ENCODE measurements at regions not wholly inside any gene's neighbourhood (a gene's known extent, or its start where the extent isn't known, plus 50 kb on each side); places are given as distances from the start of the nearest gene placed in this dataset.

GRCh38 chr2:5465859-5466258 lies 226.3 kb upstream of the SOX11 start:
- no peak overlapping the region for H3K27ac Mint-ChIP-seq
- DNase-seq, result no peak
- intact Hi-C loops (cut with micrococcal nuclease), result no loop called here
- CTCF ChIA-PET, result no interaction called here
- no peaks in the 10 kb centered on the region for H3K36me3 Mint-ChIP-seq
- H3K9me3 Mint-ChIP-seq, result no peaks in the 10 kb centered on the region
- no peaks in the 10 kb centered on the region for H3K27me3 Mint-ChIP-seq
- no peak overlapping the region for H3K4me3 Mint-ChIP-seq
- POLR2A ChIA-PET, result no interaction called here
- no peaks in the 10 kb centered on the region for H3K4me1 Mint-ChIP-seq (ENCODE audit: low read depth)

DNA sequence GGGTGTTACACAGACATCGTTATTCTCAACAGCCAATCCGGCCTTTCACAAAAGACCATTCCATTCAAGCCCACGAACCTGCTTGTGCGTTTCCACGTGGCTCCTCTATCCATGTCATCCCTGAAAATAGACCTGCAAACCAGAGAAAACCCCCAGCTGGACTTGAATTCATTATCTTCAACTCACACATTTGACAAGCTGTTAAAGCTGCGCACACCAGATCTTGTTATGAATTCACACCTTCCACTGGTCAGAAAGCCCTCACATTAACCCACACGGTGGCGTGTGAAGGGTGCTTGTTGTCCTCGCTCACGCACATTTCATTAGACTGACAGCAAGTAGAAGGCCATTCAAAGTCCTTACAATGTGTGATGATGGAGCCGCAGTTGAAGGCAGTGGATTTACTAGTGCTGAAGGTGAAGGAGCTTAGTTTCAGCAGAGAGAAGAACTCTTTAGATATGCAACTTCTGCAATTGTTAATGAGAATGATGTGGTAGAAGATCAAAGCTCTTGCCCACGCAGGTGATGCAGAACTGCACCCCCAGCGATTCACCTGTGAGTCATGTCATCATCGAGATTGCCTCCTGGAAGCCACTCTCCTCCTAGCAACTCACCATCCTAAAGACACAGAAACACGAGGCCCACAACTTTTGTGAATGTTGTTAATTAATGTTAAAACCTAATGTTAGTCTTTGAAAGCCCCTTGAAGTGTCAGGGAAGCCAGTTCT lies 224.8 kb upstream of the SOX11 start:
- ChIA-PET POLR2A (no interaction called here), CTCF (no interaction called here)
- no peaks in the 10 kb centered on the region for H3K36me3 Mint-ChIP-seq
- intact Hi-C loops (cut with micrococcal nuclease), result no loop called here
- no peak overlapping the region for H3K27ac Mint-ChIP-seq
- H3K9me3 Mint-ChIP-seq, result no peaks in the 10 kb centered on the region
- H3K27me3 Mint-ChIP-seq, result no peaks in the 10 kb centered on the region
- H3K4me1 Mint-ChIP-seq (ENCODE audit: low read depth), result no peaks in the 10 kb centered on the region
- H3K4me3 Mint-ChIP-seq, result no peak overlapping the region
- DNase-seq, result peak; percentile 12

GRCh38 chr2:5472673-5473072 lies 219.5 kb upstream of the SOX11 start:
- H3K27me3 Mint-ChIP-seq, result no peaks in the 10 kb centered on the region
- DNase-seq, result no peak
- no peaks in the 10 kb centered on the region for H3K9me3 Mint-ChIP-seq
- ChIA-PET CTCF (no interaction called here), POLR2A (no interaction called here)
- H3K36me3 Mint-ChIP-seq, result no peaks in the 10 kb centered on the region
- intact Hi-C loops (cut with micrococcal nuclease), result no loop called here
- H3K4me1 Mint-ChIP-seq (ENCODE audit: low read depth), result no peaks in the 10 kb centered on the region
- no peak overlapping the region for H3K27ac Mint-ChIP-seq
- H3K4me3 Mint-ChIP-seq, result no peak overlapping the region

DNA sequence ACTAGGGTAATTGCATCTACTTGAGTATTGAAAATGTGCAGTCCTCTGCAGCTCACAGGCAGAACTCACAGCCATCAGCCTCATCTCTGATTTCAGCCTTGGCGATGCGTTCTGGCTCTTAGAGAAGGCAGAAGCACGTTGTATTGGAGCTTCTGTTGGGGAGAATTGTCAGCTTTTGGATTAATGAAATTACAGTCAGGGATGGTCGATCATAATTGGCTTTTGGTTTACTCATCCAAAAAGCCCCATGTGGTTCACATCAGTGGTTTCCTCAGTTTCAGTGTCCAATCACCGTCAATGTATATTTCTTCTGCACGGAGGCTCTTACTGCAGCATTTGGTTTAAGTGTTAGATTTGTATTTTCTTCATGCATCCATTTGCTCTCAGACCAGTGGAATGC lies 218.5 kb upstream of the SOX11 start:
- Mint-ChIP-seq H3K9me3 (no peaks in the 10 kb centered on the region), H3K36me3 (no peaks in the 10 kb centered on the region), H3K27me3 (no peaks in the 10 kb centered on the region), H3K4me1 (ENCODE audit: low read depth) (no peaks in the 10 kb centered on the region), H3K4me3 (no peak overlapping the region), H3K27ac (no peak overlapping the region)
- ChIA-PET CTCF (no interaction called here), POLR2A (interaction anchor here (0.6 kb wide), 1 partner anchor 82 kb away, joined by 3 read pairs; no protein-coding TSS in a partner anchor)
- no peak for DNase-seq
- intact Hi-C loops (cut with micrococcal nuclease), result no loop called here

- CTCF ChIA-PET, result no interaction called here
- no peak overlapping the region for H3K4me3 Mint-ChIP-seq
- H3K36me3 Mint-ChIP-seq, result no peaks in the 10 kb centered on the region
- no peak for DNase-seq
- intact Hi-C loops (cut with micrococcal nuclease), result no loop called here
- POLR2A ChIA-PET, result no interaction called here
- no peak overlapping the region for H3K27ac Mint-ChIP-seq
- H3K9me3 Mint-ChIP-seq, result no peaks in the 10 kb centered on the region
- H3K27me3 Mint-ChIP-seq, result no peaks in the 10 kb centered on the region
- no peaks in the 10 kb centered on the region for H3K4me1 Mint-ChIP-seq (ENCODE audit: low read depth)
These were observed 217.5 kb upstream of the SOX11 start for GRCh38 chr2:5474716-5475115.

GRCh38 chr2:5479265-5479928 lies 212.8 kb upstream of the SOX11 start:
- Mint-ChIP-seq H3K4me1 (ENCODE audit: low read depth) (no peaks in the 10 kb centered on the region), H3K27me3 (peaks cover 2% of the 10 kb centered on the region), H3K9me3 (no peaks in the 10 kb centered on the region), H3K36me3 (no peaks in the 10 kb centered on the region), H3K27ac (no peak overlapping the region), H3K4me3 (no peak overlapping the region)
- CTCF ChIA-PET, result no interaction called here
- POLR2A ChIA-PET, result no interaction called here
- intact Hi-C loops (cut with micrococcal nuclease), result no loop called here
- no peak for DNase-seq

GRCh38 chr2:5482929-5483331 lies 209.3 kb upstream of the SOX11 start:
- Mint-ChIP-seq H3K27ac (no peak overlapping the region), H3K36me3 (no peaks in the 10 kb centered on the region), H3K9me3 (no peaks in the 10 kb centered on the region), H3K27me3 (peaks cover 2% of the 10 kb centered on the region), H3K4me1 (ENCODE audit: low read depth) (no peaks in the 10 kb centered on the region), H3K4me3 (no peak overlapping the region)
- intact Hi-C loops (cut with micrococcal nuclease), result no loop called here
- POLR2A ChIA-PET, result no interaction called here
- CTCF ChIA-PET, result no interaction called here
- DNase-seq, result no peak

- no peak for DNase-seq
- POLR2A ChIA-PET, result no interaction called here
- H3K9me3 Mint-ChIP-seq, result no peaks in the 10 kb centered on the region
- no peak overlapping the region for H3K27ac Mint-ChIP-seq
- no peaks in the 10 kb centered on the region for H3K36me3 Mint-ChIP-seq
- H3K4me3 Mint-ChIP-seq, result no peak overlapping the region
- intact Hi-C loops (cut with micrococcal nuclease), result no loop called here
- peaks cover 2% of the 10 kb centered on the region for H3K27me3 Mint-ChIP-seq
- no peaks in the 10 kb centered on the region for H3K4me1 Mint-ChIP-seq (ENCODE audit: low read depth)
- CTCF ChIA-PET, result no interaction called here
These were observed 207.3 kb upstream of the SOX11 start for GRCh38 chr2:5484868-5485267.

DNA sequence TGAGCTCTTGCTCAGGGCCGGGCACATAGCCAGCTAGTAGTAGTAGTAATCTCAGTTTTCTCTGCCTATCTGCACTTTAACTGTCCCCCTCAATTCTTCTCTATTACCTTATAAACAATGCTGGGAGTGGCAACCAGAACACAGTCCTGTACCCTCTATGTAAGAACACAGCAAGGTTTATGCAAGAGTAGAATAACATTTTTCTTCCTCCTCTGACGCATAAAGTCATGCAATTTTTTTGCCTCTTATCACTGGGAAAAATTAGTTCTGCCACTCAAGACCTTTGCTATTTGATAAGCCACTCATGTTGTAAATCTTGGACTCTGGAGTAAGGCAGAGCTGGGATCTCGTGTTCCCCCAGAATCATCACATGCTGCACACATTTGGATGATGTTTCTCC lies 200.7 kb upstream of the SOX11 start:
- Mint-ChIP-seq H3K27me3 (no peaks in the 10 kb centered on the region), H3K36me3 (no peaks in the 10 kb centered on the region), H3K4me3 (no peak overlapping the region), H3K9me3 (peaks cover 2% of the 10 kb centered on the region), H3K4me1 (ENCODE audit: low read depth) (no peaks in the 10 kb centered on the region), H3K27ac (no peak overlapping the region)
- CTCF ChIA-PET, result no interaction called here
- intact Hi-C loops (cut with micrococcal nuclease), result no loop called here
- DNase-seq, result no peak
- POLR2A ChIA-PET, result no interaction called here

DNA sequence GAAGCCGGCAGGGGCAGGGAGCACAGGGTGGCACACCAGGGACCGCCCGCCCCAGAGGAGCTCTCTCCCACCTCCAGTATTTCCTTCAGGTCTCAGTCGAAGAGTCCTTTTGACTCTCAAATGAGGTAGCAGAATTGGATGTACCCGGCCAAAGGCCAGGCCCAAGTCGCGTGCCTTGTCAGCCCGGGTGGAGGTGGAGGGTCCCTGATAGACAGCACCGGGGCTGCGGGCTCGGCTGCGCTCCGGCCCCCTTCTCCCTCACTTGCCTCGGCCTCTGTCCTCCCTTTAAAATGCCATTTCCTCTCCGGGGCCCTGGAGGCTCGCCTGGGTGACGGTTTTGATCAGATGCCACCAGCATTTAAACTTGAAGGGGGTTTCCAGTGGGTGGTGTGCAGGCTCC lies 198.9 kb upstream of the SOX11 start:
- POLR2A ChIA-PET, result no interaction called here
- H3K27ac Mint-ChIP-seq, result no peak overlapping the region
- intact Hi-C loops (cut with micrococcal nuclease), result no loop called here
- H3K4me1 Mint-ChIP-seq (ENCODE audit: low read depth), result no peaks in the 10 kb centered on the region
- H3K4me3 Mint-ChIP-seq, result no peak overlapping the region
- H3K27me3 Mint-ChIP-seq, result no peaks in the 10 kb centered on the region
- H3K9me3 Mint-ChIP-seq, result peaks cover 2% of the 10 kb centered on the region
- H3K36me3 Mint-ChIP-seq, result no peaks in the 10 kb centered on the region
- no peak for DNase-seq
- CTCF ChIA-PET, result no interaction called here

DNA sequence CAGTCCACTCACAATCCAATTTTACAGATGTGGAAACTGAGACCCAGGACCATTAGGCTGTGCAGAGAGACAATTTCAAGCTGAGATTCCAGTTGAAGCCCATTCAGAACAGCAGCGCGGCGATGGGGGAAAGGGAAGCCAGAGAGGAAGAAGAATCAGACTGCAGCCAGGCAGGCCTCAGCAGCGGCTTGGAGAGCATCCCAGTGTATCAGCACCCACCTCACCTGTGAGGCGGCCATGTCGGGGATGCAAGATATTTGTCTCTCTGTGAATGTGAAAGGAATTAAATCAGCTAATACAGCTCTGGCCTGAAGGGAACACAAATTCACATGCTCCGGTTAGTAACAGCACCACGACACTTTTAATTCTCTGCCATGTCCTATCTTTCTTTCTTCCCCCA lies 198.0 kb upstream of the SOX11 start:
- Mint-ChIP-seq H3K27ac (no peak overlapping the region), H3K36me3 (no peaks in the 10 kb centered on the region), H3K27me3 (no peaks in the 10 kb centered on the region), H3K4me1 (ENCODE audit: low read depth) (no peaks in the 10 kb centered on the region), H3K9me3 (peaks cover 2% of the 10 kb centered on the region), H3K4me3 (no peak overlapping the region)
- DNase-seq, result no peak
- CTCF ChIA-PET, result no interaction called here
- intact Hi-C loops (cut with micrococcal nuclease), result no loop called here
- POLR2A ChIA-PET, result no interaction called here

- Mint-ChIP-seq H3K27ac (no peak overlapping the region), H3K4me1 (ENCODE audit: low read depth) (no peaks in the 10 kb centered on the region), H3K27me3 (no peaks in the 10 kb centered on the region), H3K4me3 (no peak overlapping the region), H3K36me3 (no peaks in the 10 kb centered on the region), H3K9me3 (peaks cover 2% of the 10 kb centered on the region)
- ChIA-PET CTCF (no interaction called here), POLR2A (no interaction called here)
- intact Hi-C loops (cut with micrococcal nuclease), result no loop called here
- DNase-seq, result no peak
These were observed 196.6 kb upstream of the SOX11 start for GRCh38 chr2:5495586-5495985.

- Mint-ChIP-seq H3K27ac (no peak overlapping the region), H3K36me3 (no peaks in the 10 kb centered on the region), H3K27me3 (no peaks in the 10 kb centered on the region), H3K4me3 (no peak overlapping the region), H3K9me3 (peaks cover 4% of the 10 kb centered on the region), H3K4me1 (ENCODE audit: low read depth) (no peaks in the 10 kb centered on the region)
- intact Hi-C loops (cut with micrococcal nuclease), result no loop called here
- DNase-seq, result no peak
- ChIA-PET CTCF (no interaction called here), POLR2A (no interaction called here)
These were observed 194.3 kb upstream of the SOX11 start for GRCh38 chr2:5497874-5498273.

Measured in activated CD4-positive, alpha-beta memory T cell treated with anti-CD3 and anti-CD28 coated beads for 36 hours (primary cell).